ENCODE measurements at regions not wholly inside any gene's neighbourhood (a gene's known extent, or its start where the extent isn't known, plus 50 kb on each side); places are given as distances from the start of the nearest gene placed in this dataset.

DNA sequence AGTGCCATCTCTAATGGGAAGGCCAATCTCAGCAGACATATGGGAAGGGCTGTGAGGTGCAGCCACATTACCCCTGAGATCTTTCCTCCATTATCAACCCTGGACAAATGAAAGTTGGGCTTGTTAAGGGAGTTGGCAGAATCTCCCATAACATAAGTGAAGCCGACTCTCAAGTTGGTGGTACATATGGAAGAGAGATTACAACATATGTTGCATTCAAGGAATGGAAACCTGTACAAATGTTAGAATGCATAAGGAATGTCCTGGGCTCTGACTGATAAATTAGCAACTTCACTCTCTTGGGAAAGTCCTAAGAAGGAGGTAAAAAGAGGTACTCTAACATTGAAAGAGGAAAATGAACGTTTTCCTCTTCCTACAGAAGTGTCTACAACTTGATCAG lies 288.7 kb downstream of the IL20RB start:
- no peaks in the 10 kb centered on the region for H3K36me3 Mint-ChIP-seq (ENCODE audit: insufficient read depth)
- TF ChIP-seq, protein P1, sequence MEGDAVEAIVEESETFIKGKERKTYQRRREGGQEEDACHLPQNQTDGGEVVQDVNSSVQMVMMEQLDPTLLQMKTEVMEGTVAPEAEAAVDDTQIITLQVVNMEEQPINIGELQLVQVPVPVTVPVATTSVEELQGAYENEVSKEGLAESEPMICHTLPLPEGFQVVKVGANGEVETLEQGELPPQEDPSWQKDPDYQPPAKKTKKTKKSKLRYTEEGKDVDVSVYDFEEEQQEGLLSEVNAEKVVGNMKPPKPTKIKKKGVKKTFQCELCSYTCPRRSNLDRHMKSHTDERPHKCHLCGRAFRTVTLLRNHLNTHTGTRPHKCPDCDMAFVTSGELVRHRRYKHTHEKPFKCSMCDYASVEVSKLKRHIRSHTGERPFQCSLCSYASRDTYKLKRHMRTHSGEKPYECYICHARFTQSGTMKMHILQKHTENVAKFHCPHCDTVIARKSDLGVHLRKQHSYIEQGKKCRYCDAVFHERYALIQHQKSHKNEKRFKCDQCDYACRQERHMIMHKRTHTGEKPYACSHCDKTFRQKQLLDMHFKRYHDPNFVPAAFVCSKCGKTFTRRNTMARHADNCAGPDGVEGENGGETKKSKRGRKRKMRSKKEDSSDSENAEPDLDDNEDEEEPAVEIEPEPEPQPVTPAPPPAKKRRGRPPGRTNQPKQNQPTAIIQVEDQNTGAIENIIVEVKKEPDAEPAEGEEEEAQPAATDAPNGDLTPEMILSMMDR (IDR thresholded peaks at IDR 0.05; ENCODE audit: unreplicated experiment) = no peak
- no peaks in the 10 kb centered on the region for H3K4me1 Mint-ChIP-seq (ENCODE audit: low read depth)
- peaks cover 4% of the 10 kb centered on the region for H3K9me3 Mint-ChIP-seq (ENCODE audit: low read depth)
- peaks cover 12% of the 10 kb centered on the region for H3K27me3 Mint-ChIP-seq
- H3K4me3 Mint-ChIP-seq (ENCODE audit: low read depth) = no peak overlapping the region
- H3K27ac Mint-ChIP-seq = no peak overlapping the region
- no peak for DNase-seq (ENCODE audit: low spot score, unreplicated experiment)

DNA sequence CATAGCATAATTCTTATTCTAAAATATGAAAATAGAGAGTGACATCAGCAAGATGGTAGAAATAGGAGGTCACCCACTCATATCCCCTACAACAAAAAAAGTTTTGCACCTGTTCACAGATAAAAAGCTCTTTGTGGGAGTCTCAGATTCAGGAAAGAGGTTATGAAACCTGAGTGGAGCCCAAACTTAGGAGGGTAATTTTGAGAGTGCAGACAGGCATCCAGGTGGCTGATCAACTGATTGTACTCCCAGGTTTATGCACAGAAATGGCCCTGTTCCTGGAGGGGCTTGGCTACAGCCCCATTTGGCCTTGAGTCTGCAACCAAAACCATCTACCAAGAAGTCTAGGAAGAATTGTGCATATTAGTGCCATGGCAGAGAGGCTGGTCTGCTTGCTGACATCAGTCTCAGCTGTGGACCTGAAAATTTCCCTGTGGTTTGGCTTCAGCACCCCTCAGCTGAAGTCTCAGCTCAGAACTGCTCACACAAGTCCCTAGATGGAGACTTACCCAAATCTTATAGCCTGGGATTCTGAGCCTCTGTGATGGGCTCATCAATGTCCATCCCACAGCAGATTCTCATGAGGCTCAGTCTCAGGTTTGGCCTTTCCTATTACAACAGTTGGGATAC lies 291.6 kb downstream of the IL20RB start:
- Mint-ChIP-seq H3K9me3 (ENCODE audit: low read depth) (peaks cover 8% of the 10 kb centered on the region), H3K4me1 (ENCODE audit: low read depth) (no peaks in the 10 kb centered on the region), H3K27me3 (peaks cover 4% of the 10 kb centered on the region), H3K36me3 (ENCODE audit: insufficient read depth) (no peaks in the 10 kb centered on the region), H3K27ac (no peak overlapping the region), H3K4me3 (ENCODE audit: low read depth) (no peak overlapping the region)
- TF ChIP-seq, protein P1 (IDR thresholded peaks at IDR 0.05; ENCODE audit: unreplicated experiment) = no peak
- no peak for DNase-seq (ENCODE audit: low spot score, unreplicated experiment)

DNA sequence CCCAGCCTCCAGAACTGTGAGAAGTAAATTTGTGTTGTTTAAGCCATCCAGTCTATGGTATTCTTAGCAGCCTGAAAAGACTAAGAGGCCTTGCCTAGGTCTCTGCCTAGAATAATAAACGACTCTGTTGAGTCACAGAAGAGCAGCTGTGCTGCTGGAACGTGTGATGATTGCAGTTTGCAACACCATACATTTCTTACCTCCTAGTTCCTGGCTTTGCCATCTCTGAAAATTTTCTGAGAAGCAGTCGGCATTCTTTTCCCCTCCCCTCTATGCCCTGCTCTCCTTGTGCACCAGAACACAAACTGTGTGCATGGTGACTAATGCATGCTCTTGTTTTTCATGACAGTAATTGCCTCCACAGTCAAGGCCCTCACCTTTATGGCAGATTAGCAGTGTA lies 301.3 kb downstream of the IL20RB start:
- TF ChIP-seq, protein P1 (IDR thresholded peaks at IDR 0.05; ENCODE audit: unreplicated experiment) = no peak
- no peaks in the 10 kb centered on the region for H3K36me3 Mint-ChIP-seq (ENCODE audit: insufficient read depth)
- no peak for DNase-seq (ENCODE audit: low spot score, unreplicated experiment)
- no peak overlapping the region for H3K4me3 Mint-ChIP-seq (ENCODE audit: low read depth)
- H3K27ac Mint-ChIP-seq = no peak overlapping the region
- H3K27me3 Mint-ChIP-seq = peaks cover 51% of the 10 kb centered on the region
- peaks cover 2% of the 10 kb centered on the region for H3K4me1 Mint-ChIP-seq (ENCODE audit: low read depth)
- peaks cover 3% of the 10 kb centered on the region for H3K9me3 Mint-ChIP-seq (ENCODE audit: low read depth)

DNA sequence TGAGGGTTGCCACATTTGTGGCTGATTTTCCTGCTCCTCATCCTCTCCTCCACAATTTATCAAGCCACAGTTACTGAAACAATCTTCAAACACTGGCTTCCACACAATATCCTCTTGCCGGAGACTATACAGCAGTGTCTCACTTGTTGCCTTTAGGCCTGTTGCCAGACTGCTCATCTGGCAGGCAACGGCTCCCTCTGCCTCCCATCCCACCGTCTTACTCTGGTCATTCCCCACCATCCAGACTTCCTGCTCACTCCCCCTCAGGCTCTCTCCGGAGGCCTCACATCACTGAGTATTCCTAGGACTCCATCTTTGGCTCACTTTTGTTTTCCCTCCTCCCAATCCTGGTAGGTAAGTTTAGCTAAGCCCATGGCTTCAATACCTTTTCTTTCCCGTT lies 301.9 kb downstream of the IL20RB start:
- no peak for DNase-seq (ENCODE audit: low spot score, unreplicated experiment)
- Mint-ChIP-seq H3K4me1 (ENCODE audit: low read depth) (peaks cover 6% of the 10 kb centered on the region), H3K9me3 (ENCODE audit: low read depth) (no peaks in the 10 kb centered on the region), H3K36me3 (ENCODE audit: insufficient read depth) (no peaks in the 10 kb centered on the region), H3K4me3 (ENCODE audit: low read depth) (no peak overlapping the region), H3K27ac (no peak overlapping the region), H3K27me3 (peaks cover 51% of the 10 kb centered on the region)
- TF ChIP-seq, protein P1 (IDR thresholded peaks at IDR 0.05; ENCODE audit: unreplicated experiment) = no peak

DNA sequence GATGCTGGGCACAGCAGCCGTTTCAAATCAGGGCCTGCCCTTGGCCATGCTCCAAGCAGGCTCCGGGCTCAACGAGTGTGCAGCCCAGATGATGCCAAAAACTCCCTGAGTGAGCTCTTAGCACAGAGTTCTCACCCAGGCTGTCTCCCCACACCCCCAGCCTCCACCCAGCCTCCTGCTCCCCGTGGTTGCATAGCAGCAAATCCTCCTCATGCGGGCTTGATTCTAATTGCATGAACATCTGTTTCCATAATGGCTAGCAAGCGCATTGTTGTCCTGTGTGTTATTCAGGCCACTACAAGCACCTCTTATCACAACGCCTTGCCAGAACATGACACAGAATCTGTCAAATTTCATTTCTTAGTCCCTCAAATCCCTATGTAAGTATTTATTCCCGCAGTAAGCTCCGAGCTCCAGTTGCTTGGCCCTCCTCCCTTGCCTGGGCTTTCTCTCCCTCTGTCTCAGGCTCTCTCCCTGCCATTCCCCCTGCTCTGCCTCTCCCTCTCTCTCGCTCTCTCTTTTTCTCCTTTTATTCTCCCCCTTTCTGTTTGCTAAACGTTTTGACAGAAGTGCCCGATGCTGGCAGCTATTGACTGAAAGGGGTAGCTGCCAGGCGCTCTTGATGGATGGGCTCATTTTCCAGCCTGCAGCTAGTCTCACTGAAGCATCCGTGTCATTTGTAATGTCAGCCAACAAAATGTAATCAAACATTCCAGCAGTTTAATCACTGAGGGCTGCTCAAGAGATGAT lies 306.5 kb downstream of the IL20RB start:
- Mint-ChIP-seq H3K27me3 (peaks cover 58% of the 10 kb centered on the region), H3K9me3 (ENCODE audit: low read depth) (no peaks in the 10 kb centered on the region), H3K4me1 (ENCODE audit: low read depth) (peaks cover 18% of the 10 kb centered on the region), H3K36me3 (ENCODE audit: insufficient read depth) (no peaks in the 10 kb centered on the region), H3K4me3 (ENCODE audit: low read depth) (no peak overlapping the region), H3K27ac (peak overlapping the region; percentile 43)
- TF ChIP-seq, protein P1 (IDR thresholded peaks at IDR 0.05; ENCODE audit: unreplicated experiment) = no peak
- no peak for DNase-seq (ENCODE audit: low spot score, unreplicated experiment)
